HepG2 (cell line): ENCODE measurements at regions not wholly inside any gene's neighbourhood (a gene's known extent, or its start where the extent isn't known, plus 50 kb on each side); places are given as distances from the start of the nearest gene placed in this dataset.

ENCODE experiments used
- NBN ChIP-seq: fragments of 450-650 bp; conservative IDR thresholded peaks from 2 replicates; pipeline ENCODE4 v1.6.1; 2017
- RORA ChIP-seq: sonication (generic); formaldehyde crosslinking; IDR thresholded peaks from 2 replicates; pipeline ENCODE4 v1.5.0; 2020; ENCODE audit warnings: mild to moderate bottlenecking, missing genetic modification reagents, moderate library complexity
- ZBTB3 ChIP-seq: sonication (generic); formaldehyde crosslinking; IDR thresholded peaks from 2 replicates; pipeline ENCODE4 v1.4.0; 2020; ENCODE audit warnings: low read depth, mild to moderate bottlenecking, moderate library complexity, missing genetic modification reagents, borderline replicate concordance
- TF ChIP-seq, protein P1 (sequence below): IDR thresholded peaks from 2 replicates; pipeline ENCODE4 v1.6.1; 2016; ENCODE audit warnings: low read depth, borderline replicate concordance
- TF ChIP-seq, protein P2 (sequence below): sonication (generic); formaldehyde crosslinking; conservative IDR thresholded peaks from 2 replicates; pipeline ENCODE4 v1.4.0; 2020; ENCODE audit warnings: missing genetic modification reagents
- TF ChIP-seq, protein P3 (sequence below): IDR thresholded peaks from 2 replicates; pipeline ENCODE4 v1.6.1; 2016; ENCODE audit warnings: low read depth, missing genetic modification reagents, missing compliant biosample characterization
- TF ChIP-seq, protein P4 (sequence below): sonication (generic); formaldehyde crosslinking; IDR thresholded peaks from 2 replicates; pipeline ENCODE4 v1.5.0; 2020; ENCODE audit warnings: mild to moderate bottlenecking, missing genetic modification reagents, moderate library complexity

DNA sequence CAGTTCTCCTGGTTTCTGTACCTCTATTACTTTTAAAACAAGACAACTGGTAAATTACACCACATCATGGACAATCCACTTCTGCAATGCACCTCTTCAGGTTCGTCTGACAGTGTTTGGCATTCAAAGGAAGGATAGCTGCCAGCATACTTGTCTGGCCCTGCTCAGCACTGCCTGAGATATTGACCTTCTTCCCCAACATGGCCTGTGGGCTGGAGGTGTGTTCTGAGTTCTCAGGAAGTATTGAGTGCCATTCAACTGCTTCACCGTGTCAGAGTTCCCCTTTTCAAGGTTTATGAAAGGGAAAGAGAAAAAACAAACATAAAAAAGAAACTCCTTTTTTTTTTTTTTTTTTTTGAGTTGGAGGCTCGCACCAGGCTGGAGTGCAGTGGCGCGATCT is 267.9 kb upstream of the SASH1 start (continued):
- TF ChIP-seq RORA (no peak), NBN (no peak), ZBTB3 (CRISPR knock-in tag) (no peak)
- TF ChIP-seq, protein P1, sequence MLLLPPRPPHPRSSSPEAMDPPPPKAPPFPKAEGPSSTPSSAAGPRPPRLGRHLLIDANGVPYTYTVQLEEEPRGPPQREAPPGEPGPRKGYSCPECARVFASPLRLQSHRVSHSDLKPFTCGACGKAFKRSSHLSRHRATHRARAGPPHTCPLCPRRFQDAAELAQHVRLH = no peak
- TF ChIP-seq, protein P2, sequence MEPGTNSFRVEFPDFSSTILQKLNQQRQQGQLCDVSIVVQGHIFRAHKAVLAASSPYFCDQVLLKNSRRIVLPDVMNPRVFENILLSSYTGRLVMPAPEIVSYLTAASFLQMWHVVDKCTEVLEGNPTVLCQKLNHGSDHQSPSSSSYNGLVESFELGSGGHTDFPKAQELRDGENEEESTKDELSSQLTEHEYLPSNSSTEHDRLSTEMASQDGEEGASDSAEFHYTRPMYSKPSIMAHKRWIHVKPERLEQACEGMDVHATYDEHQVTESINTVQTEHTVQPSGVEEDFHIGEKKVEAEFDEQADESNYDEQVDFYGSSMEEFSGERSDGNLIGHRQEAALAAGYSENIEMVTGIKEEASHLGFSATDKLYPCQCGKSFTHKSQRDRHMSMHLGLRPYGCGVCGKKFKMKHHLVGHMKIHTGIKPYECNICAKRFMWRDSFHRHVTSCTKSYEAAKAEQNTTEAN (CRISPR knock-in tag) = no peak
- TF ChIP-seq, protein P3, sequence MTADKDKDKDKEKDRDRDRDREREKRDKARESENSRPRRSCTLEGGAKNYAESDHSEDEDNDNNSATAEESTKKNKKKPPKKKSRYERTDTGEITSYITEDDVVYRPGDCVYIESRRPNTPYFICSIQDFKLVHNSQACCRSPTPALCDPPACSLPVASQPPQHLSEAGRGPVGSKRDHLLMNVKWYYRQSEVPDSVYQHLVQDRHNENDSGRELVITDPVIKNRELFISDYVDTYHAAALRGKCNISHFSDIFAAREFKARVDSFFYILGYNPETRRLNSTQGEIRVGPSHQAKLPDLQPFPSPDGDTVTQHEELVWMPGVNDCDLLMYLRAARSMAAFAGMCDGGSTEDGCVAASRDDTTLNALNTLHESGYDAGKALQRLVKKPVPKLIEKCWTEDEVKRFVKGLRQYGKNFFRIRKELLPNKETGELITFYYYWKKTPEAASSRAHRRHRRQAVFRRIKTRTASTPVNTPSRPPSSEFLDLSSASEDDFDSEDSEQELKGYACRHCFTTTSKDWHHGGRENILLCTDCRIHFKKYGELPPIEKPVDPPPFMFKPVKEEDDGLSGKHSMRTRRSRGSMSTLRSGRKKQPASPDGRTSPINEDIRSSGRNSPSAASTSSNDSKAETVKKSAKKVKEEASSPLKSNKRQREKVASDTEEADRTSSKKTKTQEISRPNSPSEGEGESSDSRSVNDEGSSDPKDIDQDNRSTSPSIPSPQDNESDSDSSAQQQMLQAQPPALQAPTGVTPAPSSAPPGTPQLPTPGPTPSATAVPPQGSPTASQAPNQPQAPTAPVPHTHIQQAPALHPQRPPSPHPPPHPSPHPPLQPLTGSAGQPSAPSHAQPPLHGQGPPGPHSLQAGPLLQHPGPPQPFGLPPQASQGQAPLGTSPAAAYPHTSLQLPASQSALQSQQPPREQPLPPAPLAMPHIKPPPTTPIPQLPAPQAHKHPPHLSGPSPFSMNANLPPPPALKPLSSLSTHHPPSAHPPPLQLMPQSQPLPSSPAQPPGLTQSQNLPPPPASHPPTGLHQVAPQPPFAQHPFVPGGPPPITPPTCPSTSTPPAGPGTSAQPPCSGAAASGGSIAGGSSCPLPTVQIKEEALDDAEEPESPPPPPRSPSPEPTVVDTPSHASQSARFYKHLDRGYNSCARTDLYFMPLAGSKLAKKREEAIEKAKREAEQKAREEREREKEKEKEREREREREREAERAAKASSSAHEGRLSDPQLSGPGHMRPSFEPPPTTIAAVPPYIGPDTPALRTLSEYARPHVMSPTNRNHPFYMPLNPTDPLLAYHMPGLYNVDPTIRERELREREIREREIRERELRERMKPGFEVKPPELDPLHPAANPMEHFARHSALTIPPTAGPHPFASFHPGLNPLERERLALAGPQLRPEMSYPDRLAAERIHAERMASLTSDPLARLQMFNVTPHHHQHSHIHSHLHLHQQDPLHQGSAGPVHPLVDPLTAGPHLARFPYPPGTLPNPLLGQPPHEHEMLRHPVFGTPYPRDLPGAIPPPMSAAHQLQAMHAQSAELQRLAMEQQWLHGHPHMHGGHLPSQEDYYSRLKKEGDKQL (CRISPR knock-in tag) = no peak
- TF ChIP-seq, protein P4, sequence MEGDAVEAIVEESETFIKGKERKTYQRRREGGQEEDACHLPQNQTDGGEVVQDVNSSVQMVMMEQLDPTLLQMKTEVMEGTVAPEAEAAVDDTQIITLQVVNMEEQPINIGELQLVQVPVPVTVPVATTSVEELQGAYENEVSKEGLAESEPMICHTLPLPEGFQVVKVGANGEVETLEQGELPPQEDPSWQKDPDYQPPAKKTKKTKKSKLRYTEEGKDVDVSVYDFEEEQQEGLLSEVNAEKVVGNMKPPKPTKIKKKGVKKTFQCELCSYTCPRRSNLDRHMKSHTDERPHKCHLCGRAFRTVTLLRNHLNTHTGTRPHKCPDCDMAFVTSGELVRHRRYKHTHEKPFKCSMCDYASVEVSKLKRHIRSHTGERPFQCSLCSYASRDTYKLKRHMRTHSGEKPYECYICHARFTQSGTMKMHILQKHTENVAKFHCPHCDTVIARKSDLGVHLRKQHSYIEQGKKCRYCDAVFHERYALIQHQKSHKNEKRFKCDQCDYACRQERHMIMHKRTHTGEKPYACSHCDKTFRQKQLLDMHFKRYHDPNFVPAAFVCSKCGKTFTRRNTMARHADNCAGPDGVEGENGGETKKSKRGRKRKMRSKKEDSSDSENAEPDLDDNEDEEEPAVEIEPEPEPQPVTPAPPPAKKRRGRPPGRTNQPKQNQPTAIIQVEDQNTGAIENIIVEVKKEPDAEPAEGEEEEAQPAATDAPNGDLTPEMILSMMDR (CRISPR knock-in tag) = no peak
